Natural killer cell treated with Interleukin-12 subunit alpha and Interleukin-12 subunit beta and Interleukin-15 and Interleukin-18, amount 100 ng/mL, for 72 hours (primary cell): ENCODE measurements at regions not wholly inside any gene's neighbourhood (a gene's known extent, or its start where the extent isn't known, plus 50 kb on each side); places are given as distances from the start of the nearest gene placed in this dataset.
A peak's percentile ranks its signal among the peaks of the same experiment; 100 is the strongest.

Experiments used
- ATAC-seq, 2 donors: fragments of 150-1000 bp; cut with Tn5 transposase in 1 of 2; sonication (Bioruptor Pico), chemical (Tn5 transposase) in 1 of 2; 2 replicates each; pipeline ENCODE4 v1.10.0; 2021
- DNase-seq: peaks from one replicate; pipeline ENCODE4 v3.0.0; 2022; ENCODE audit warnings: low spot score
- H3K27ac Mint-ChIP-seq, 2 donors: 1 replicate in 1 of 2; 2 replicates in 1 of 2; pipeline ENCODE4 v1.8.0; 2022; ENCODE audit warnings: mixed read lengths in 2 of 2, mild to moderate bottlenecking in 1 of 2, moderate library complexity in 1 of 2
- H3K27me3 Mint-ChIP-seq, 2 donors: 1 replicate in 1 of 2; 2 replicates in 1 of 2; pipeline ENCODE4 v1.8.0; 2022; ENCODE audit warnings: mixed read lengths in 2 of 2
- H3K36me3 Mint-ChIP-seq: one replicate; pipeline ENCODE4 v1.8.0; 2022; ENCODE audit warnings: mixed read lengths
- H3K4me1 Mint-ChIP-seq, 2 donors: 1 replicate in 1 of 2; 2 replicates in 1 of 2; pipeline ENCODE4 v1.8.0; 2022; ENCODE audit warnings: low read depth in 2 of 2, mixed read lengths in 2 of 2, mild to moderate bottlenecking in 1 of 2
- H3K4me3 Mint-ChIP-seq: one replicate; pipeline ENCODE4 v1.8.0; 2022; ENCODE audit warnings: mixed read lengths
- H3K9me3 Mint-ChIP-seq: 2 replicates; pipeline ENCODE4 v1.8.0; 2022; ENCODE audit warnings: mixed read lengths

DNA sequence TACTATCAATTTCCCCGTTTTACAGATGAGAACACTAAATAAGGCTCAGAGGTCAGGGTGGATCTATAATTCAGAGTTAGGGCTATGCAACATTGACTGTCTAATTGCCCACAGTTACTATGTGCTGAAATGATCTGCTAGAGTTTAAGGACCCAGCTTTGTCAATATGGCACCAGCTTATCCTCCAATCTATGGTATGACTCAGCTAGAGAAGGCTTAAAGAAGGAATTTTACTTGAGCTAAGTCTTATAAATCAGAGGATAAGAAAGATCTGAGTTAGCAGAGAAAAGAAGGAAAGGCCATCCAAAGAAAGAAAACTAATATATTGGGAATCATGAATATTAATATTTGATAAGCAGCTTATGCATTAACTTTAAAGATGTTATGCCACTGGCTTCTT, 78.1 kb downstream of the ASB9 start:
- no peaks in the 10 kb centered on the region for H3K9me3 Mint-ChIP-seq
- ATAC-seq, result no peak
- H3K27me3 Mint-ChIP-seq, result peaks cover 4 to 17% of the 10 kb centered on the region in 2 donors
- no peak overlapping the region for H3K27ac Mint-ChIP-seq
- H3K36me3 Mint-ChIP-seq, result no peaks in the 10 kb centered on the region
- no peaks in the 10 kb centered on the region for H3K4me1 Mint-ChIP-seq
- H3K4me3 Mint-ChIP-seq, result no peak overlapping the region
- no peak for DNase-seq

DNA sequence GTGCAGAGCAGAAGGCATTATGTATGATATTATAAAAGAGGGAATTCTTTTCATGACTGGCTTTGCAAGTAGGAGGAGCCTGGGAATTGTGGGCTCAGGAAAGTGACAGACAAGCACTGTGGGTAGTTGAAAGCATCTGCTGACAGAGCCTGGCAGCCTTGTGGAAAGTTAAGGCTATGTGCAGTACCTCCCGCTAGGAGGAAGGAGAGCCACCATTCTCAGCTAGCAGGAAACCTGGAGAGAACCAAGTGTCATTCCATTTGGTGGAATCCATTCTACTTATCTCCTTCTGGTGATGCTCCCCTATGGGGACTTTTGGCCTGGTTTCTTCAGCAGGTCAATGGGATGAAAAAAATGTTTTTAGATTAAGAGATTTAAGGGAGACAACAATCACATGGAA, 81.8 kb downstream of the ASB9 start:
- Mint-ChIP-seq H3K4me1 (no peaks in the 10 kb centered on the region), H3K4me3 (no peak overlapping the region), H3K27ac (no peak overlapping the region), H3K36me3 (no peaks in the 10 kb centered on the region), H3K27me3 (peaks cover 10 to 23% of the 10 kb centered on the region in 2 donors), H3K9me3 (no peaks in the 10 kb centered on the region)
- DNase-seq, result no peak
- no peak for ATAC-seq

DNA sequence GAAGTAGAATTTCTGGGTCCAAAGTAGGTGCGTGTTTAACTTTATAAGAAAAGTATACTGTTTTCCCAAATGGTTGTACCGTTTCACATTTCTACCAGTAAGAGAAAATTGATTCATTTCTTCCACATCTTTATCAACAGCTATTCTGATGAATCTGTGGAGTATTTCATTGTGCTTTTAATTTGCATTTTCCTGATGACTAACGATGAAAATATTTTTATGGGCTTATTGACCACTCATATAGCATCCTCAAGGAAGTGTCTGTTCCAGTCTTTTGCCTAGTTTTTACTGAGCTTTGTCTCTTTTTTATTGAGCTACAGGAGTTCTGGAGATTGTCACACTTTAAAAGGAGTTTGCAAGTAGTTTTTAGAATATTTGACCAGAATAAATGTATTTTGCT, 92.6 kb downstream of the ASB9 start:
- DNase-seq (no peak), ATAC-seq (no peak)
- H3K27ac Mint-ChIP-seq, result no peak overlapping the region
- H3K27me3 Mint-ChIP-seq, result peaks cover 0 to 16% of the 10 kb centered on the region in 2 donors
- H3K9me3 Mint-ChIP-seq, result peaks cover 2% of the 10 kb centered on the region
- H3K36me3 Mint-ChIP-seq, result no peaks in the 10 kb centered on the region
- H3K4me1 Mint-ChIP-seq, result no peaks in the 10 kb centered on the region
- H3K4me3 Mint-ChIP-seq, result no peak overlapping the region

DNA sequence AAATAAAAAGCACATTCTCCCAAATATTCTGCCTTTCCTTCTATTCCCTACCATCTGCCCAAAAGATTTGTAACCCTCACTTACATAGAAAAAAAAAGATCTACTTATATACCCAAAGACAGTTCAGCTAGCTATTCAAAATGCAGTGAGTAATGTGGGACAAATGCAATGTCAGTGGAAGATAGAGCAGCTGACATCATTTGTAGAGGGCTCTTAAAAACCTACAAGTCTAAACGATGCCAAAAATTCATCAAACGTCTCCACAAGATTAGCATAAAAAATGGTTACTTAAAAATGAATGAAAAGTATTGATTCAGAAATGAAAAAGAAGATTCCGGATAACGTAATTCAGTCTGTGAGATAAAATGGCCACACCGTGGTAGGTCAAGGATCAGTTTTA, 96.5 kb downstream of the ASB9 start:
- Mint-ChIP-seq H3K27ac (no peak overlapping the region), H3K27me3 (peaks cover 0 to 16% of the 10 kb centered on the region in 2 donors), H3K4me1 (peaks cover 4 to 7% of the 10 kb centered on the region in 2 donors), H3K36me3 (no peaks in the 10 kb centered on the region), H3K4me3 (no peak overlapping the region), H3K9me3 (no peaks in the 10 kb centered on the region)
- ATAC-seq (no peak), DNase-seq (no peak)

DNA sequence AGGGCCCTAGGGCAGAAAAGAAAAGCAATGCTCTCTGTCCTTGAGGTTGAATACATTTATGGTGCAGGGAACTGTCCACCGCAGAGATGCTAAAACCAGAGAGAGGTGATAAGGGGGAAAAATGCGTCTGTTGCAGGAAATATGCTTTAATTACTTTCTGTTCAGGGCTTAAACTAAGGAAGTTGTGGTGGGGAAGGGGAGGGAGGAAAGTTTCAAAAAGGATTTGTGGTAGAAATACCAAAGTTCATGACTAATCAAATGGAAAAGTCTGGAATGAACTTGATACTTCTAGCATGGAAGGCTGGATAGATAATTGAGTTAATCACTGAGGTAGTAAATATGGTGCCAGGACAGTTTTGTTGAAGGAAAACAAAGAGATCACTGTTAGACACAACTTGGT, 99.0 kb downstream of the ASB9 start:
- Mint-ChIP-seq H3K27ac (peak overlapping the region in 1 of 2 donors; percentile 49), H3K4me1 (peaks cover 4 to 7% of the 10 kb centered on the region in 2 donors), H3K9me3 (peaks cover 3% of the 10 kb centered on the region), H3K27me3 (peaks cover 0 to 15% of the 10 kb centered on the region in 2 donors), H3K36me3 (no peaks in the 10 kb centered on the region), H3K4me3 (no peak overlapping the region)
- DNase-seq (no peak), ATAC-seq (no peak)

DNA sequence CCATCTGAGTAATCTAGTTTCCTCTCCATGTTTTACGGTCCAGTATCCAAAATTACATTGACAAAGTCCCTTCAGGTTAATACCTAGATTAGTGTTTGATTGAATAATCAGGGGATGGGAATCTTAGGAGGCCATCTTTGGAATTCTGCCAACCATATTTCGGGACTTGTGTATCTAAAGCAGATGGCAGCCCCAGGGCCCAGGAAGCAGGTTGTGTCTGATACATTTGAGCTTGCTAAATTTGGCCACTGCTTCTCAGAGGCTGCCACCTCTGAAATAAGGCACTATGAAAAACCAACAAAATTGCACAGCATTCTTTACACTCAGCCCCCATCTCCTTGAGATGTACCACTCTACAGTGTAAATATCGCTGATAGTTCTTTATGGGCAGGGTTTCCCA, 102.1 kb downstream of the ASB9 start:
- Mint-ChIP-seq H3K9me3 (peaks cover 3% of the 10 kb centered on the region), H3K27ac (no peak overlapping the region), H3K27me3 (peaks cover 0 to 15% of the 10 kb centered on the region in 2 donors), H3K4me1 (peaks cover 4 to 7% of the 10 kb centered on the region in 2 donors), H3K36me3 (no peaks in the 10 kb centered on the region), H3K4me3 (no peak overlapping the region)
- DNase-seq, result no peak
- no peak for ATAC-seq

DNA sequence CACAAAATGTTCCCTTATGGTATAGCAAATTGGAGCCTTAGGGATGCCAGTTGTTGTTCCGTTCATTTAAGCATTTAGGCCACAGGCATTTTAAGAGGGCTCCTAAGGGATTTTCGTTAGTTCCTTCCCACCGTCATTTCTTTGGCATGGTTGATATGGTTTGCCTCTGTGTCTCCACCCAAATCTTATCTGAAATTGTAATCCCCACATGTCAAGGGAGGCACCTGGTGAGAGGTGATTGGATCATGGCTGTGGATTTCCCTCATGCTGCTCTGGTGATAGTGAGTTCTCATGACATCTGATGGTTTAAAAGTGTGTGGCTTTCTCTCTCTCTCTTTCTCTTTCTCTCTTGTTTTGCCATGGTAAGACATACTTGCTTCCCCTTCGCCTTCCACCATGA, 104.1 kb downstream of the ASB9 start:
- H3K4me3 Mint-ChIP-seq, result no peak overlapping the region
- H3K27ac Mint-ChIP-seq, result no peak overlapping the region
- H3K9me3 Mint-ChIP-seq, result peaks cover 3% of the 10 kb centered on the region
- no peak for DNase-seq
- H3K4me1 Mint-ChIP-seq, result peaks cover 2 to 4% of the 10 kb centered on the region in 2 donors
- ATAC-seq, result no peak
- H3K36me3 Mint-ChIP-seq, result no peaks in the 10 kb centered on the region
- peaks cover 0 to 6% of the 10 kb centered on the region in 2 donors for H3K27me3 Mint-ChIP-seq

DNA sequence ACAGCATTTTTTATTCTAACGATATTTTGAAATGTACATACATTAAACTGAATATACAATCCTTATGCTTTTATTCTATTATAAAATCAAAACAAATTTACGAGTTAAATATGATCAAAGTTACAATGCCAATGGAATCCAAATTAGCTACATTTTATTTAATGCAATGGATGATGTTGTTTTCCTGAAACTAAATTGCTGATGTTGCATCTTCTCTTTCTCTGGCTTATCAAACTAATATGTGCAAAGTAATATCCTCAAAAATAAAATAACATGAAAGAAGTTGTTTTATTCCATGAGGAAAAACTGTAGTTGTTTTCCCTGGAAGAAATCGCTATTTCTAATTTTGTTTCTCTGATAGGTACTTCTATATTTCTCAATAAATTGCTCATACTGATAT, 106.8 kb downstream of the ASB9 start:
- peaks cover 3% of the 10 kb centered on the region for H3K9me3 Mint-ChIP-seq
- DNase-seq (no peak), ATAC-seq (no peak)
- H3K27me3 Mint-ChIP-seq, result no peaks in the 10 kb centered on the region
- peaks cover 7 to 14% of the 10 kb centered on the region in 2 donors for H3K4me1 Mint-ChIP-seq
- no peaks in the 10 kb centered on the region for H3K36me3 Mint-ChIP-seq
- H3K4me3 Mint-ChIP-seq, result no peak overlapping the region
- H3K27ac Mint-ChIP-seq, result no peak overlapping the region

DNA sequence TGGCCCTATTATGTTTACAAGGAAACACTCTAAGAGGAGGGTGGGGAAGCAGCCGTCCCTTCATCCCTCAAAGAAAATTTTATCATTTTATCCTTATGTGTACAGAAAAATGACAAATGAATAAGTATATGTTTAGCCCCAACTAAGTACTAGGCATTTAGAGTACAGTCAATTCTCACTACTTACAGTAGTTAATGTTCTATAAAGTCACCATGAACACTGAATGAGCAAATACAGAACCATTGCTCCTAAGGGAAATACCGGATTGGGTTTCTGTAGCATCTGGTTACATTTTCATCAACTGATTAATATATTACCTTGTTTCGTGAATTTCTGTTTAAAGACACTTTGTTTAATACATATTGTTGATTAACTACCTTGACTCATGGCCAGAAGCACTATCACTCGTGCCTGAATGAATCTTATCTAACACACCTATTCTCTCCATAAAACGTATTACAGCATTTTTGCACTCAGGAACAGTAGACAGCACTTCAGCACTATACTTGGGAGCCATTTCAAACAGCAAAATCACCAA, 109.3 kb downstream of the ASB9 start:
- DNase-seq (no peak), ATAC-seq (no peak)
- H3K9me3 Mint-ChIP-seq, result no peaks in the 10 kb centered on the region
- no peak overlapping the region for H3K27ac Mint-ChIP-seq
- peaks cover 0 to 3% of the 10 kb centered on the region in 2 donors for H3K27me3 Mint-ChIP-seq
- no peaks in the 10 kb centered on the region for H3K36me3 Mint-ChIP-seq
- peaks cover 7 to 14% of the 10 kb centered on the region in 2 donors for H3K4me1 Mint-ChIP-seq
- no peak overlapping the region for H3K4me3 Mint-ChIP-seq

DNA sequence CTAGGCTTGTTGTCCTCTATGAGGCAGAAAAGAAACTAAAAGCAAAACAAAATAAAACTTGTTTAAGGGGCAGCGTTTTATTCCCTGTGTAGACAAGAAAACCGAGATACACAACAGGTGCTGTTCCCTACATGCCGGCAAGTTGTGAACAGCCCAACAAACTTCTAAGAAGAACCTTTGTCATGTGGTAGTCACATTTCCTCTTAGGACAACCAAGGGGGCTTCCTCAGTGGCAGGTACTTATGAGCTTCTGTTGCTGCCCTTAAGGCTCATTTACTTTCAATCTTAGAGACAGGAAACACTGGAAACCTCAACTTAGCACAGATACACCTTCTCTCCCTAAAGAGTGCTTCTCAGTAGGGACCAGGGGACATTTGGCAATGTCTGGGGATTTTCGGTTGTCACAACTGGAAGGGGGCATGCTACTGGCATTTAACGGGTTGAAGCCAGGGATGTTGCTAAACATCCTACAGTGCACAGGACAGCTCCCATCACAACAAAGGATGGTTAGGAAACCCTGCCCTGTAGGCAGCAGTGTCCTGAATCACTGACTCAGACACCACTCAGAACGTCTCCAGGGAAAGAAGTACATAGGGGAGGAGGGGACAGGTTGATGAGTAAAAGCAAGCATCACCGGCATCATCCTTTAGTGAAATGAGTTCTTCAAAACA, 111.0 kb downstream of the ASB9 start:
- ATAC-seq (peak; percentile 86 to 94), DNase-seq (no peak)
- Mint-ChIP-seq H3K4me1 (peaks cover 7 to 14% of the 10 kb centered on the region in 2 donors), H3K36me3 (no peaks in the 10 kb centered on the region), H3K27me3 (peaks cover 0 to 9% of the 10 kb centered on the region in 2 donors), H3K4me3 (peak overlapping the region; percentile 83), H3K27ac (peak overlapping the region; percentile 80 to 91), H3K9me3 (no peaks in the 10 kb centered on the region)

DNA sequence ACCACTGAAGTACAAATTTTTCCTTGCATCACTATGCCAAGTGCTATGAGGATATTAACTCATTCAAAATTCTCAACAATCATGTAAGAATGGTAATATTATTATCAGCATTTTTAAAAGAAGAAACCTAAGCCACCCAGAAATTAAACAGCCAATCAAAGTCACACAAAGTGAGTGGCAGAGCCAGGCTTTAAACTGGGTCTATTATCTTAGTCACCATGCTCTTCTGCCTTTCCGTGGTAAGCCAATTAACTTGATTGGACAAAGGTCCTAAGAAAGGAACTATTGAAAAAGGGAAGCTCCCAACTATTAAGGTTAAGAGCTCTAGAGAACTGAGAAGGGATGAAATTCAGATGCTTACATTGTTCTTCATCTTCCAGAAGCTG, 111.5 kb downstream of the ASB9 start:
- peak overlapping the region; percentile 83 for H3K4me3 Mint-ChIP-seq
- no peaks in the 10 kb centered on the region for H3K9me3 Mint-ChIP-seq
- ATAC-seq, result no peak
- peaks cover 0 to 12% of the 10 kb centered on the region in 2 donors for H3K27me3 Mint-ChIP-seq
- H3K4me1 Mint-ChIP-seq, result peaks cover 7 to 14% of the 10 kb centered on the region in 2 donors
- no peak for DNase-seq
- peak overlapping the region; percentile 80 to 91 for H3K27ac Mint-ChIP-seq
- no peaks in the 10 kb centered on the region for H3K36me3 Mint-ChIP-seq

DNA sequence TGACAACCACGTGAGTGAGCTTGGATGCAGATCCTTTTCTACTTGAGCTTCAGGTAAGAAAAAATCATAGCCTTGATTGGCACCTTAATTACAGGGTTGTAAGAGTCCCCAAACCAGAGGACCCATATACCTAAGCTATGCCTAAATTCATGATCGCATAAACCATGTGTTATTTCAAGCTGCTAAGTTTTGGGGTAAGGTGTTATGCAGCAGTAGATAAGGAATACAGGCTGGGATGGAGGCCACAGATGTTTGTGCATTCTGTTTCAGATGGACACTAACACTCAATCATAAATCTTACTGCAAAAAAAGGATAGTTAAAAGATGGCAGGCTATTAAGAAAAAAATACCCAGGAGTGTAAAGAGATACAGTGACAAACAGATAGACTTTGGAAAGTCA, 112.3 kb downstream of the ASB9 start:
- Mint-ChIP-seq H3K9me3 (no peaks in the 10 kb centered on the region), H3K4me3 (peak overlapping the region; percentile 83), H3K27me3 (peaks cover 0 to 15% of the 10 kb centered on the region in 2 donors), H3K4me1 (peaks cover 7 to 14% of the 10 kb centered on the region in 2 donors), H3K27ac (peak overlapping the region in 1 of 2 donors; percentile 91), H3K36me3 (no peaks in the 10 kb centered on the region)
- ATAC-seq, result no peak
- no peak for DNase-seq

DNA sequence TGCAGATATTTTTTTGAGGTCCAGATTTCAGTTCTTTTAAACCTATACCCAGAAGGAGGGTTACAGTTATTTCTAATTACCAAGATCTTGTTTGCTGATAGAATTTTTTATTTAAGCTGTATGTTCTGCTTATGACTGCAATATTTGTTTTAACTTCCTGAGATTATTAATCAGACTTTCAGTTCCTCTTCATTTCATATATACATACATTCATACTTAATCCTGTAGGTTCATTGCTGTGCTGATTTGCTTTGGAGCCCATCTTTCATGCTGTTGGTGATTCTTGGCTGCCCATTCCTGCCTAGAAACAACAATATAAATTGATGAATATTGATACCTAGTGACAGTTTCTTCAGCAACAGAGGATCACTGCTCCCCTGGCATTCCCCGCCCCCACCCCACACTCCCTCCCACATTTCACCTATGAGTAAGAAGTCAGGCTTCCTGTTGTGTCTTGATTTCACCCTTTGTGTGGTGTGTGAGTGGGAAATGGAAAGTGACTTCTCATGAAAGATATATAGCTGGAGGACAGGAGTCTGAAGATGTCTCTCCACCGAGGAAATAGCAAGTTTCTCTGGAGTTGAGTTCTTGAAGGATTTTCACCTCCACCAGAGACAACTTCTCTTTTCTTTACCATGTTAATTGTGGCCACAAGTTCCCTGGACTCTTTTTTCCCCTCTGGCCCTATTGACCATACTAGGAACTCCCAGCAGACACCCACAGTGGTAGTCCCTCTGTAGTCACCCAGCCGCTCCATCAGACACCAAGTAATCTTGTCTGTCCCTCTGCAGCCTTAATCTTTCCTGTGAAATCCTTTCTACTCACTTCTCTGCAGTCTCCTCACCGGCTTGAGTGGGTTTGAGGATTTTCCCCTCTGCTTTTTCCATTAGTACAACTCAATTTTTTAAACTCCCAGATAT, 118.4 kb downstream of the ASB9 start:
- H3K4me1 Mint-ChIP-seq, result peaks cover 8 to 14% of the 10 kb centered on the region in 2 donors
- peak; percentile 76 to 92 for ATAC-seq
- DNase-seq, result no peak
- H3K27me3 Mint-ChIP-seq, result peaks cover 0 to 35% of the 10 kb centered on the region in 2 donors
- peak overlapping the region in 1 of 2 donors; percentile 57 for H3K27ac Mint-ChIP-seq
- no peaks in the 10 kb centered on the region for H3K9me3 Mint-ChIP-seq
- no peaks in the 10 kb centered on the region for H3K36me3 Mint-ChIP-seq
- peak overlapping the region; percentile 69 for H3K4me3 Mint-ChIP-seq

DNA sequence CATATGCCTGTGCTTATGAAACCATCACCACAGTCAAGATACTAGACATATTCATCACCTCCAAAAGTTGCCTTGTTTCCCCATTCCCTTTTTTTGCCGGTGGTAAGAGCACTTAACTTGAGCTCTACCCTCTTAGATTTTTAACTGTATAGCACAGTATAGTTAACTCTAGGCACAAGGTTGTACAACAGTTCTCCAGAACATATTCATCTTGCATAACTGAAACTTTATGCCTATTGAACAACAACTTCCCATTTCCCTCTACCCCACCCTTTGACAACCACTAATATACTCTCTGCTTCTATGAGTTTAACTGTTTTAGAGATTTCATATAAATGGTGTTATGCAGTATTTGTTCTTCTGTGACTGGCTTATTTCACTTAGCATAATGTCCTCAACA, 119.3 kb downstream of the ASB9 start:
- no peak overlapping the region for H3K4me3 Mint-ChIP-seq
- peaks cover 8 to 14% of the 10 kb centered on the region in 2 donors for H3K4me1 Mint-ChIP-seq
- H3K27me3 Mint-ChIP-seq, result peaks cover 0 to 34% of the 10 kb centered on the region in 2 donors
- ATAC-seq (no peak), DNase-seq (no peak)
- no peaks in the 10 kb centered on the region for H3K9me3 Mint-ChIP-seq
- no peaks in the 10 kb centered on the region for H3K36me3 Mint-ChIP-seq
- no peak overlapping the region for H3K27ac Mint-ChIP-seq
